ENCODE measurements at regions not wholly inside any gene's neighbourhood (a gene's known extent, or its start where the extent isn't known, plus 50 kb on each side); places are given as distances from the start of the nearest gene placed in this dataset.

GRCh38 chrX:25531096-25531495, 515.3 kb upstream of the ARX start:
- H3K4me3 ChIP-seq (ENCODE audit: low read depth, low read length): no peak overlapping the region
- DNase-seq (ENCODE audit: low read depth): peak; percentile 37
- TF ChIP-seq, protein P1, sequence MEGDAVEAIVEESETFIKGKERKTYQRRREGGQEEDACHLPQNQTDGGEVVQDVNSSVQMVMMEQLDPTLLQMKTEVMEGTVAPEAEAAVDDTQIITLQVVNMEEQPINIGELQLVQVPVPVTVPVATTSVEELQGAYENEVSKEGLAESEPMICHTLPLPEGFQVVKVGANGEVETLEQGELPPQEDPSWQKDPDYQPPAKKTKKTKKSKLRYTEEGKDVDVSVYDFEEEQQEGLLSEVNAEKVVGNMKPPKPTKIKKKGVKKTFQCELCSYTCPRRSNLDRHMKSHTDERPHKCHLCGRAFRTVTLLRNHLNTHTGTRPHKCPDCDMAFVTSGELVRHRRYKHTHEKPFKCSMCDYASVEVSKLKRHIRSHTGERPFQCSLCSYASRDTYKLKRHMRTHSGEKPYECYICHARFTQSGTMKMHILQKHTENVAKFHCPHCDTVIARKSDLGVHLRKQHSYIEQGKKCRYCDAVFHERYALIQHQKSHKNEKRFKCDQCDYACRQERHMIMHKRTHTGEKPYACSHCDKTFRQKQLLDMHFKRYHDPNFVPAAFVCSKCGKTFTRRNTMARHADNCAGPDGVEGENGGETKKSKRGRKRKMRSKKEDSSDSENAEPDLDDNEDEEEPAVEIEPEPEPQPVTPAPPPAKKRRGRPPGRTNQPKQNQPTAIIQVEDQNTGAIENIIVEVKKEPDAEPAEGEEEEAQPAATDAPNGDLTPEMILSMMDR (IDR thresholded peaks at IDR 0.05; ENCODE audit: insufficient read depth, low read length): no peak

- DNase-seq (ENCODE audit: low read depth): no peak
- TF ChIP-seq, protein P1 (IDR thresholded peaks at IDR 0.05; ENCODE audit: insufficient read depth, low read length): no peak
- no peak overlapping the region for H3K4me3 ChIP-seq (ENCODE audit: low read depth, low read length)
Observed at GRCh38 chrX:25534091-25534490, 518.3 kb upstream of the ARX start.

DNA sequence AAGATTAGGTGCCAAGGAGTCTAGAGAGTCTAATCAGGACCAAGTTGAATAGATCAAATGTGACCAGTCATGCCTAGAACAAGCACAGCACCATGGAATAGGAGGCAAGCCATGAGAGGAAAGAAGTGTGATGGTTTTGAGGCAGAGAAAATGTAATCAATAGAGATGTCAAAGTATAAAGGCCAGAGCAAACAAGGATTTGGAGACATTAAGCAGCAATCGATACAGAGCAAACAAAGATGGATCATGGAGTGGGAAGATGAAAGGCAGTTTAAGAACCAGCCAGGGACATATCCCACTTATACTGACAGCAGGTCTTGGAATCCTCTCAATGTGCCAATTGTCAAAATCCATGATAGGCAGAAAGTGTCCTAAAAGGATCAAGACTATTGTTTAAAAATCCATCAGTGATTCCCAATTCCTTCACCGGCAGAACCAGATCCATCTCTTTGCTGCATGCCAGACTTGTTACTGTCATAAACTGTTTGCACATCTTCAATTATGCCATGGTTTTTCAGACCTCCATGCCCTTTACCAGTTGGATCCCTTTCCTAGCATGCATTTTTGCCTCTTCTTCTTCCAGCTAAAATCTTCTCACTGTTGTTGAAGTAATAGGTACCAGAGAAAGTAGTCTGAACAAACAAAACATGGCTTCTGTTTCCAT, 520.7 kb upstream of the ARX start:
- no peak for DNase-seq (ENCODE audit: low read depth)
- TF ChIP-seq, protein P1 (IDR thresholded peaks at IDR 0.05; ENCODE audit: insufficient read depth, low read length): no peak
- H3K4me3 ChIP-seq (ENCODE audit: low read depth, low read length): no peak overlapping the region

- H3K4me3 ChIP-seq (ENCODE audit: low read depth, low read length): no peak overlapping the region
- TF ChIP-seq, protein P1 (IDR thresholded peaks at IDR 0.05; ENCODE audit: insufficient read depth, low read length): no peak
- DNase-seq (ENCODE audit: low read depth): no peak
Observed at GRCh38 chrX:25537699-25538098, 521.9 kb upstream of the ARX start.

DNA sequence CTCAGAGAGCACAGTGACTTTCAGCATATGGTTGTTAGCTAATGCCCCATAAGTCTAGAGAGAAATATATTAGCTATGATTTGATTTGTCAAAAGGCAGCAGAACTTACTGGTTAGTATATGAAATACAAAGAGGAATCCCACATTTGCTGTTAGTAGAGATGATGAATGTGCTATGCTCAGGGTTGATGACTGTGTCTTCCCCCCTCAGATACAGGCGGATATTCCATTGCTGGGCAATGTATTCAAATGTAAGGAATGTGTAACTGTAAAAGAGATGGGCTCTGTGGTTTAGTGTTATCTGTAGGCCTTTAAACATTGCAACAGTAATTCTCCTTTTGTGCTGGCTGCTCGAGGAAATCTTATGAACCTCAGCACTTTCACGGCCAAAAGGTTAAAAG, 528.9 kb upstream of the ARX start:
- TF ChIP-seq, protein P1 (IDR thresholded peaks at IDR 0.05; ENCODE audit: insufficient read depth, low read length): no peak
- H3K4me3 ChIP-seq (ENCODE audit: low read depth, low read length): no peak overlapping the region
- DNase-seq (ENCODE audit: low read depth): peak; percentile 50

DNA sequence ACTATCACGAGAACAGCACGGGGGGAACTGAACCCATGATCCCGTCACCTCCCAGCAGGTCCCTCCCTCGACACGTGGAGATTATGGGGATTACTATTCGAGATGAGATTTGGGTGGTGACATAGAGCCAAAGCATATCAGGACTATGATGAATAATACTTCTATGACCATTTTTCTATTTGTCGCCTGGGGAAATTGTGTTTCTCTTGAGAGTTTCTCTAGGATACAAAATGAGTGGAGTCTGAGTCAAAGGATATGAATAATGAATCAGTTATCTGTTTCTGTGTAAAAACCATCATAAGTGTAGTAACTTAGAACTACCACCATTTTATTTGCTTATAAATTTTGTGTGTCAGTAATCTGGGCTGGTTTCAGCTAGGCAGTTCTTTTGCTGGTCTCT, 533.0 kb upstream of the ARX start:
- peak; percentile 15 for DNase-seq (ENCODE audit: low read depth)
- no peak overlapping the region for H3K4me3 ChIP-seq (ENCODE audit: low read depth, low read length)
- TF ChIP-seq, protein P1 (IDR thresholded peaks at IDR 0.05; ENCODE audit: insufficient read depth, low read length): no peak

- TF ChIP-seq, protein P1 (IDR thresholded peaks at IDR 0.05; ENCODE audit: insufficient read depth, low read length): no peak
- H3K4me3 ChIP-seq (ENCODE audit: low read depth, low read length): no peak overlapping the region
- DNase-seq (ENCODE audit: low read depth): no peak
Observed at GRCh38 chrX:25555521-25555920, 539.8 kb upstream of the ARX start.

Measured in fibroblast of the aortic adventitia (primary cell).